ENCODE measurements at regions not wholly inside any gene's neighbourhood (a gene's known extent, or its start where the extent isn't known, plus 50 kb on each side); places are given as distances from the start of the nearest gene placed in this dataset.

GRCh38 chr2:222102575-222103349 lies 196.0 kb downstream of the PAX3 start:
- no peak for TF ChIP-seq CREB1 (IDR thresholded peaks at IDR 0.05; ENCODE audit: low read depth)
- no peak for TF ChIP-seq EP300 (IDR thresholded peaks at IDR 0.05; ENCODE audit: borderline replicate concordance)
- TF ChIP-seq ZBTB7A (IDR thresholded peaks at IDR 0.05; ENCODE audit: low read depth), result no peak
- no peak for TF ChIP-seq EGR1 (IDR thresholded peaks at IDR 0.05)
- TF ChIP-seq MAX (IDR thresholded peaks at IDR 0.05), result no peak
- TF ChIP-seq USF1 (IDR thresholded peaks at IDR 0.05), result no peak

Data from Ishikawa (cell line).